ENCODE measurements at regions not wholly inside any gene's neighbourhood (a gene's known extent, or its start where the extent isn't known, plus 50 kb on each side); places are given as distances from the start of the nearest gene placed in this dataset.

DNA sequence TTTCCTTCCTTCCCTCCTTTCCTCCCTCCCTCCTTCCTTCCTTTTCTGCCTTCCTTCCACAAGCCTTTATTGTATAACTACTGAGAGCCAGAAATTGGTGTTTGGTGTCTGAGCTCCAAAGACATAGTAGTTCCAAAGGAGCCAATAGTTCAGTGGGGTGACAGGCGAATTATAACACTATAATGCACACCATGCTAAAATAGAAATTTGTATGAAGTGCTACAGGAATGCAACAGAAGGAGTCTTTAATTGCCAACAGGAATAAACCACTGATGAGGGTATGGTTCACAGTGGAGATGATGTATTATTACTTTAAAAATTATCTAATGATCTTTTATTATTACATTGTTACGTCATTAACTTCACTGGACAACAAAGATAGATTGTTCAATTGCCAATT, 158.8 kb upstream of the SP8 start:
- no peak for DNase-seq (ENCODE audit: low read depth in 2 of 2)

DNA sequence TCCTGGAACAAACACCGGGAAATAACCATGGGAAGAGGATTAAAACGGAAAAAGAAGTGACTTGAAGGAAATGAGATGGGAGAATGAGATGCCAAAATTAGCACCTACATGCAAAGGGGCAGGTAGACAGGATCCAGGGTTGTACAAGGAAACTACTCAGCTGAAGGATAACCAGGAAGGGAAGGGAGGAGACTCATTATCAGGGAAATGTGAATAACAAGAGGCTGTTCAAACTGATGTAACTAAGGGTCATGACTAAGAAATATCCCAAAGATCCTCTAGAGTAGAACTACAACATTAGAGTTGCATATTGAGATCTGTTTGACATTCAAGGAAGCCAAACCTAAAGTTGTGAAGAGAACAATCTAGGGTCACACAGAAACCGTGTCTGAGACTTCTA, 166.2 kb upstream of the SP8 start:
- no peak for DNase-seq (ENCODE audit: low read depth in 2 of 2)

DNA sequence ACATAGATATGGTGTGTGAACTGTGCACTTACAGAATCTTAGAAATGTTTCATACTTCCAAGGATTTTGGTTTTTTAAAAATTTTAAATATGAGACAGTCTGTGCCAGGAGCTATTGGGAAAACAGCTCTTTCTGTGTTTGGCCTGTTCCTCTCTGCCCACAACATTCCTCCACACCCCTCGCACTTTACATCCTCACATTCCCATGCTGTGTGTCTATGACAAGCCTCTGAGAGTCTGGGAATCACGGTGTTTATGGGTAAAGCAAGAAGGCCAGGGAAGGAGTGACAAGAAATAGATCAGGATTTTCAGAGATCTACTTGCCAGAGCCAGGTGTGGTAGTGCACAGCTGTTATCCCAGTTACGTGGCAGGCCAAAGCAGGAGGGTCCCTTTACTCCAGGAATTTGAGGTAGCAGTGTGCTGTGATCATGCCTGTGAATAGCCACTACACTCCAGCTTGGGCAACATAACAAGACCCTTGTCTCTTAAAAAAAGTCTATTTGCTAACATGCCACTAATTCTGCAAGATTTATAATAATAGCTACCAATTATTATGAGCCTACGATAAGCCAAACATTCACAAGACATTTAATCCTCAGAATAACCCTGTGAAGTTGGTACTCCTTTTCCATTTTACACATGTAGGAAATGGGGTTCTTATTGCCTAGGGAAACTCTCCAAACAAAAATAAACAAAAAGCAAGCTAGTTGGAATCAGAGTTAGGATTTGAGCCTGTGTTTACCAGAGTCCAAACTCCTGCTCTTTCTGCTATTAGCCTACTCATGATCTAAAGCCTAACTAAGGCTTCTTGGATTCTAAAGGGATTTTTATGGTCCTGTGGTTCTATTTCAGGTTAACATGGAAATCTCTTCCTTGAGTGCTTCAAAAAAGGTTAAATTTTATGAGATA, 168.3 kb upstream of the SP8 start:
- DNase-seq (ENCODE audit: low read depth in 2 of 2), result no peak

DNA sequence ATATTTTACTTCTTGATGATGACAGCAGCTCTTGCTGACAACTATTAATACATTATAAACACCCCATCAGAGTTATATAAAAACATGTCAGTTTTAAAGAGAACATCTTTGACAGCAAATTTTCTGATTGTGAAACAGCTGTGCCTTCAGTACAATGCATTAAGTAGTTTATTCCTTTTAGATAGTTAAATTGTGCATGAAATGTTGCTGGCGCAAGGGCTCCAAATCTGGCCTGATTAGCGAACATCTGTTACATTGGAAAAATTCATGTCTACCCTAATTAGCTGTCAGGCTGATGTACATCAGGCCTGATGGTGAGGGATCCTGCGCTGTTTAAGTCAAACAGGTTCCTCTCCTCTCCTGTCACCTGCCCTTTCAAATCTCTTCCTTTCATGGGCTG, 171.9 kb upstream of the SP8 start:
- DNase-seq (ENCODE audit: low read depth in 2 of 2), result no peak

DNA sequence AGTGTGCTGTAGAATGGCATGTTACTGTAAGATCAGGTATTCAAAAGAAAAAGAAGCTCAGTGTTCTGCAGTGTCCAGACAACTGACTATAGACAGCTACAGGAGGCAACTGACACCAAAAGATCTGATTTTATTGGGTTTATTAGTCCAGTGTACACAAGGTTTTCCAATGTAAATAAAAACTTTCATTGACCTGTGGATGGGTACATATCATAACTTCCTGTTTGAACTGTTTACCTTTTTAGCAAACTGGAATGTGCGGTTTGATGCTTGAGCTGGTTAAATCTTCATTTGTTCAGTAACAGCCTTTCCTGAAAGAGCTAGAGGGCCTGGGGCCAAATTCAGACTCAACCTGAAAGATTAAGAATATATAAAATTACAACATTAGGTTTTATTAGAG, 172.6 kb upstream of the SP8 start:
- no peak for DNase-seq (ENCODE audit: low read depth in 2 of 2)

DNA sequence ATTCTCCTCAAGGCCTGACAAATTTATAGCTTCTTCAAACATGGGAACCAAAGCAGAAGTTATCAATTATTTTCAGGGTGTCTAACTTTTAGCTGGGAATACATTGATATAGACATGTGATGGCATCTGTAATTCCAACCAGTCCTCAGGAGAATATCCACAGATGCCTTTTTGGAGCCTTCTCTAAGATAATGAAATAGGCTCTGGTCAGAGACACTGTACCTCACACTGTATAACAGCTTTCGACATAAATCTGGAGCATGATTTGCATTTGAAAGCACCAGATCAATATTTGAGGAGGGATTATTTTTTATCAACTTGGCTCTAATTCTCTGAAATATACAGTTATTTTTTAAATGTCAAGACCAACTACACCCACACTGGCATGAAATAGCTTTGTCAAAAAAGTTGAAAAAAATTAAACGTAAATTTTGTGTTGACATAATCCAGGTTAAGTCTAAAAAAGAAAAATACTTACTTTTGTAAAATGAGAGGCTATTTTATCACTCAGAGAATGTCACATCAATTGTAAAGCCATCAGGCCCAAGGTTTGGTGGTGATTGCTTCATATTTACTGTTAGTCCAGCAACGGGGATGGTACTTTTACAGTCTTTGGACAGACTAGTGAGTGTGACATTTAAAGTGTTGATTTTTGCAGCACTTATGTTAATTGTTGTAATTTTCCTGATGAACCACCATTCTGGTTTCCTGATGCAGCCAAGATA, 177.0 kb upstream of the SP8 start:
- DNase-seq (ENCODE audit: low read depth in 2 of 2), result no peak

DNA sequence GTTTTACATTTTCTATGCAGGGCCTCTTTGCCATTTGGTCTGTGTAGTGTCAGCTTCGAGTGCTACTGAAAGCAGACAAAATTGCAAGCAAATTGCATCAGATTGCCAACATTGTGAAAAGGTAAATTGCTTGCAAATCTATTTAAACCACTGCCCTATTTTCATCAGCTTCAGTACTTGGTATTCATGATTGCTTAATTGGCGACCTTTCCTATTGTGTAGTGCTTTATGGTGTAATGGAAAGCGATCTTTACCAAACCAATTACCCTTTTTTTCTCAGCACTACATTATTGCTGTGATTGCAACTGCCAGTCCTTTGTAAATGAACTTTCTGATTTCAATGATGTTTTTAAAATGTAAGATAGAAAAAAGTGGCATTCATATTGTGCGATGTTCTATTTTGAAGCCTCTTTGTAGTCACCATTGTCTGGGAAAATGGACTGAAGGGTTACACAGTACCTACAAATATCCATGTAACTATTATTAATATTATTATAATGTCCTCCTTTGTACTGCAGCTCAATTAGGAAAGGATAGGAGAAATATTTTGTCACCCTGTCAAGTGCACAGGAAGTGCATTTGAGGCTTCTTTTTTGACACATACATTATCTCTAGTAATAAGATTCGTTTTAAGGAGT, 177.7 kb upstream of the SP8 start:
- DNase-seq (ENCODE audit: low read depth in 2 of 2), result no peak

DNA sequence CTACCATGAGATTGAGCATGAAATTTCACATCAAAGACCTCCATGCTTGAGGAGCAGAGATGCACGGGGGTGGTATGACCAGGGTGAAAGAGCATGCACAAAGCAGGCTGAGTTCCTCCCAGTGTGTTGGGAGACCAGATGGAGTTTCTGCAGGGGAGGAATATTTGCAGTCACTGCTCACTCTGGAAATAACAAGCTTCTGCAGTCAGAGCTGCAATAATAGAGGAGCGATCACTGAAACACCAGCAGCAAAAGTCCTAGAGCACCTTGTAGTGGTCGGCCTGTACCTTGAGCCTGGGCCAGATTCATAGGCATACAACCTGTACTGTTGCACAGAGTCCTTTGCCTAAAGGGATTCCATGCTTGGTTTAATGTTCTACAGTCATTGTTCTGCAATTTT, 184.5 kb upstream of the SP8 start:
- no peak for DNase-seq (ENCODE audit: low read depth in 2 of 2)

DNA sequence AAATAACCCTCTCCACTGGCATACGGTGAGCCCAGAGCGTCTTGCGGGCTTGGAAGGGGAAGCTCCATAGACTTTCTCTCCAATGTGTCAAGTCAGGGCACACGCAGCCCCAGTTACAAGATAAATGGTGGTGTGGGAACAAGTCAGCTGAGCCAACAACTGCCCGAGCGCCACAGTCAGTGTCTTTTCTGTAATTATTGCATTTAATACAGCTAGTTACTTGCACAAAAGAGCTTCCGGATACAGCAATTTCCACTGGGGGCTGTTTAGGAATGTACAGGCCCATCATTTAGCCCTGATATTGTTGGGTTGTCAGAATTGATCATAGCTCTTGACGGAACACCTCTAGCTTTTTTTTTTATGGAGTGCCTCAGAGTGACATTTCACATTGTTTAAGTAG, 193.5 kb upstream of the SP8 start:
- no peak for DNase-seq (ENCODE audit: low read depth in 2 of 2)

DNA sequence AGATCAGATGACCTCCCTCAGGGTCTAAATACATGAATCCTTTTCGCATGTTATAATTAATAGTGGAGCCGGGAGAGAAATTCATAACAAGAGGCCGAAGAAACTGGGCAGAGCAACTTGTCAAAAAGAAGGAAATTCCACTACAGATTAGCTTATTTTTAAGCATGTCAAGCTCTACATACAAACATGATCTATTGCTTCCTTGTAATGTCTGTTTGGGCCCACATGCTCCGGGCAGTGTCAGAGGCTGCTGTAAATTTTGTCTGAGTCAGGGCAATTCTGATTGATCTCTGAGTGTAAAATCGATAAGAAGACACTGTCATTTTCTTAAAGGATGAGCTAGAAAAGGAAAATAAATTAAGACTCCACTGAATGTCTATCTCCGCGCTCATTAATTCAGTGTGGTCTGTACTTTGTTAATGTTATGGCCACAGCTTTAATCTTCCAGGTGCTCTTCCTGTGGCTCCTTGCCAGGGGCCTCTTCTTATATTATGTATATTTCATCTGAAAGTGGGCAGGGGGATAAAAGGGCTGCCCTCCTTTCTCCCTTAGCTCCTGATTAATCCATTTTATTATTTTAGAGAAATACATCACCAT, 194.1 kb upstream of the SP8 start:
- no peak for DNase-seq (ENCODE audit: low read depth in 2 of 2)

DNA sequence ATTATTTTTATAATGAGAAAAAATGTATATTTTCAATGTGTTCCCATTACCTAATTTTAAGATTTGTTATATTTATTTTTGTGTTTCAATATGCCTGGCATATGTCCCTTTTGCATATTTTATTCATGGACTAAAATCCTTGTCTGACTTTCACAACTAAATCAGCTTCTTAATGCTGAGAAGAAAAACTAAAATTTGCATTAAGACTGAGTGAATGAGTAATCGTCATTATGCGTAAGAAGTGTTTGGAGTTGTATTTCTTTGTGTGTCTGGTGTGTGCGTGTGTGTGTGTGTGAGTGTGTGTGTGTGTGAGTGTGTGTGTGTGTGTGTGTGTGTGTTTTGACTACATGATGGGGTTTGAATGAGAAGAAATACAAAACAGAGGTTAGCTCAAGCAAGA, 201.7 kb upstream of the SP8 start:
- DNase-seq (ENCODE audit: low read depth in 2 of 2), result no peak

DNA sequence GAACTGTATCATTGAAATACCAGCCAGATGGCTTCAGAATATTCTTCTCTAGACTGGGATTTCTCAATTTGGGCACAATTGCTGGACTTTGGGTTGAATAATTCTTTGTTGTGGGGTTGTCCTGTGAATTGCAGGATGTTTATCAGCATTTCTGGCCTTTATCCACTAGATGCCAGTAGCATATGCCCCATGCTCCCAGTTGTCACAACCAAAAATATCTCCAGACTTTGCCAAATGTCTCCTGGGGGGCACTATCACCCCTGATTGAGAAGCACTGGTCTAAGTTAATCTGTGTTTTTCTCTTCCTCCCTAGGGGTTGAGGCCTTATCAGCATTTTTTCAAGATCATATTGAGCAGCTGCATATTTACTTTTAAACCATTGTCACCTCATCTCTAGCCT, 204.9 kb upstream of the SP8 start:
- DNase-seq (ENCODE audit: low read depth in 2 of 2), result no peak

DNA sequence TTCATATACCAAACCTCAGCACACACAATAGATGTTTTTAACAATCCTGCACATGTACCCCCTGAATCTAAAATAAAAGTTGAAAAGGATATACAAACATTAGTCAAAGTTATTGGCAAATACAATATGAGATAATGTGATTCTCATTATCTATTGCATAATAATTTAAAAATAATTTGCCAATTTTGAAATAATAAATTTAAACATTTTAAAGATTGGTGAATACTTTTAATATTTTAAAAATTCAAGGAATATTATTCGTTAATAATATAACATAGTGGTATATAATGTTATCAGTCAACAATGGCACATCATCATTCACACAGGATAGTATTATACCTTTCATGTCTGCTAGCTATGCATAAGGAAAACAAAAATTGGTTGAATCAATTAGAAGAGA, 207.0 kb upstream of the SP8 start:
- no peak for DNase-seq (ENCODE audit: low read depth in 2 of 2)

DNA sequence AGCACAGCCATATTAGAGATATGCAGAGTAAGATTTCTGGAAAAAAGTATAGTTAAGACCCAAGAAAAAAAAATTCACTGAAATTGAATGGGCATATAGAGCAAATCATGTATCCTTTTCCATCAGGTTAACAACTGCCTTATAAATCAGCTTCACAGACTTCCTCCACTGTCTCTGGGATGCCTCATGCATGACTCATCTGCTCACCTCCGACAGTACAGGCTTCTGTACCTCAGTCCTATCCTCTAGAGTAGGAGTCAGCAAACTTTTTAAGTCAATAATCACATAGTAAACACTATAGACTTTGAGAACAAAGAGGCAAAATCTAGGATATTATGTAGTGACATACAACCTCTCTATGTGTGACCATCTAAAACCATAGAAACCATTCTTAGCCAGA, 211.6 kb upstream of the SP8 start:
- DNase-seq (ENCODE audit: low read depth in 2 of 2), result no peak

DNA sequence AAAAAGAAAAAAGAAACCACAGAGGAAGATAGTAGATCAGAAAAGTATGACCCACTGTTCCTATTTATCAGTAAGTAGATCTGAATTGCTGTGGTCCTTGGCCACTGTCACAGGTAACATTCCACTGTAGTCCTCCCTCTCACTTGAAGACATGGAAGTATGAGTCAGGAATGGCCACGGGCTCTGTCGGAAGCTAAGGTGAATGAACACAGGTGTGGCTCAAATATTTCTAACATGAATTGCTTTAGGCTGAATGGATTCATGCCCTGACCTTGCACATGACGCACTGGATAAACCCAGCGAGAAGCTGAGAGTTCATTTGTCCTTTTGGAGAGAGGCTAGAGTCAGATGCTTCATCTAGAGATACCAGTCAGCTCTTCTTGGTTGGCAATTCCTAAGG, 224.5 kb upstream of the SP8 start:
- no peak for DNase-seq (ENCODE audit: low read depth in 2 of 2)

DNA sequence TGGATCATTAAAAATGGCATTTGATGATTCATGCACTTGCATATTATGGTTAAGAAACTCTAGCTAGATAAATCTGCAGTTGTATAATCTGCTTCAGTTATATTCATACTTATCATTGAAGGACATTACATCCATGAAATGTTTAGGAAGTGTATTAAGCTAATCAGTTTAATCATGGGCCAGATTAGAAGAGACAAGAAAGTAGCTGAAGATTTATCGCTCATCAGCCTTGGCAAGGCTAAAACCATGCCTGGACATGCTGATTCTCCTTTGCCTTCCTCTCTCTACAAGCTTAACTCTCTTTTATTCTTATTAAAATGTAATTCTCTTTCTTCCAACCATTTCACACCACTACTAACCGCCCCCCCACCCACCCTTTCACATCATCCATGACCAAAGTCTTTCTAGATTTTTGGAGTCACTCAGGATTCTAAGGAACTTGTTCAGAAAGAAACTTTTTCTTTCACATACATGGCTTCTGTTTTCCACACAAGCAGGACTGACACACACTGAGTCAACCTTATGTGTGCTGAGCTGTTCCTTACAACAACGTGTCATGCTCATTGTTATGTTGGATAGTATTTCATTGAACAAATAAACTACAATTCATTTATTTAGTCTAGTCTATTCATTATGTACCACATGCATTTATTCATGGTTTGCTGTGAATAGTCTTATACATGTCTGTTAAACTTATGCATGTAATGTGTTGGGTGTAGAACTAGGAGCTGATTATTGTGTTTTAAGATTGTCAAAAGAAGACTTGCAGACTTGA, 227.3 kb upstream of the SP8 start:
- no peak for DNase-seq (ENCODE audit: low read depth in 2 of 2)

DNA sequence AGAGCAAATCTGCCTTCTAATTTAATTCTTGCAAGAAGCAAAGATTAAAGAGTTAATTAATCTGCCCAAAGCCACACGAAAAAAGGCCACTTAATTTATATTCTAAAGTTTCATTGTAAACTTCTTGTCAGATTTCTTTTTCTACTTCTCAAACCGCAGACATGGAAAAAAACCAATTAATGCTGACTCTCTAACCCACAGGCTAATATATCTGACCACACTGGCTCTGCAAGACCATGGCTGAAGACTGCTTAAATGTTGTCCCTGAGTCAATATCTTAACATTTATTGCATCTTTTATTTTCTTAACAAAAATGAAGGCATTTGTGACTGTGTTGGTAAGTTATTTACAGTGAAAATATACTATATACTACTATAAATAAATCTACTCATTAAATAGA, 234.0 kb upstream of the SP8 start:
- no peak for DNase-seq (ENCODE audit: low read depth in 2 of 2)

DNA sequence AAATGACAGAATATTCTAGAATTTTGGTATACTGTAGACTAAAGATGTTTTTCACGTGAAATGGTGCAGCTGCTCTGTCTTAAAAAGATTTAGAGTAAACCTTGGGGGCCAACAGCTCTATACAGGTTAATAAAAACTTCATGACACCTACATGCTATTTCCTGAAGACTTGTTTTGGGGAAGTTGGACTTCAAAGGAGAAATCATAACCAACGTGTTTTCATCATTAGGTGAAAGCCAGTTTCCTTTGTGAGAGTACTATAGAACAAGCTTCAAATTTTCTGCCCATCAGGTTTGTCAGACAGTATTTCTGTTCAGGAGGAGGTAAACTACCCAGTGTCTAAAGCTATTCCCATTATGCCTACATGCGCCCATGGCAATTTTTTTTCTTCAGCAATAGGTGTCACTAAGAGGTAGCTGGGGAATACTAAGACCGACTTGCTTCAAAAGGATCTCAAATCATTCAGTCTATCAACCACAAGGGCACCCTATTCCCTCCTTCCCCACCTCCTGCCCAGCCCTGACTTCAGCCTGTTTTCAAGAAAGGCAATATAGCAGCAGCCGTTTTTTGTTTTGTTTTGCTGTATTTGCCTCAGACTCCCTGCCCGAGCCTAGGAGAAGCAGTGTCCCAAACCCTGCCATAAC, 237.3 kb upstream of the SP8 start:
- DNase-seq (ENCODE audit: low read depth in 2 of 2), result no peak

DNA sequence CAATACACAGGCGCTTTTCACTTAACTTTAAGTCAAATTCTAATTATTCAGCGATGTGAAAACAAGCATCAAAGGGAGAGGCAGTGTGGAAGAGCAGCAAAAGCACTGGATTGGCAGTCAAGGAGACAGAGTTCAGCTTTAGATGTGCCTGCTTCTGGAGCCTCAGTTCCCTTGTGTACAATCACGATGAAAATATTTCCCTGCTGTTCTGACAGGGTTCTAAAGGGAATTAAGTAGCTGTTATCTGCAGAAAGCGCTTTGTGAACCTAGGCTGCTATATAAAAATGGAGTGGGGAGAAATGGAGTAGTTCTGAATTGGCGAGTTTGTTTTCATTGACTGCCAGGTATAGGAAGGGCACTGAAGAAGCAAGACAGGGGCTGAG, 237.8 kb upstream of the SP8 start:
- DNase-seq (ENCODE audit: low read depth in 2 of 2), result no peak

DNA sequence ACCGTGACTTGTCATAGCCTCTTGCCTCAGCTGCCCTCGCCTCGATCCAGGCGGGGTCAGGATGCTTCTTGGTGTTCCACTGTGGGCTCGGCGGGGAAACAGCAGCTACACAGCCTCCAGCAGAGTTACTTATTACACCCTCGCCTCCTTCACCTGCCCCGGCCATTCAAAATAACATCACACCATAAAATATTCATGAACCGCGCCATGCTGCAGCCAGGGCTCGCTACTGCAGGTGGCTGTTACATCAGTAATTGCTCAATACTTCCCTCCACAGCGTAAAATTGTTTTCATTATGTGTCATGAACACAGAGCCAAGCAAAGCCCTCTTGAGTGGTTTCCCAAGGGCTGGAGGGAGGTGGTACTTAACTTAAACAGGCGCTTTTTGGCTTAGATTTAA, 241.5 kb upstream of the SP8 start:
- no peak for DNase-seq (ENCODE audit: low read depth in 2 of 2)

DNA sequence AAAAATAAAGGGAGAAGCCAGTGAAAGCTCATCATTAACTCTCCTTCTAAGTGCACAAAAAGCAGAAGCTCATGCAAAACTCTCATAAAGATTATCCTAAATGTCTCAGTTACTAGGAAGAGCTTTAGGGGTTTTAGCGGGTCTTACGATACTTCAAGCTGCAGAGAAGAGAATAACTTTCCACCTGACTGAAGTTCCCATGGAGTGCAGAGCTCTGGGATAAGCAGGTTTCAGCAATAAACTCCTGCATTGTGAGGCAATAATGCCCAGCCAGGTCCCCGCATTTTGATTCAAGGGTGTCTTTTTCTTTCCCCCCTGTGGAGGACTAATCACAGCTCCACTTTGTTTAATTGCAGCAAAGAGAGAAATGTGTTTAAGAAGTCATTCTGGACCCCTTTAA, 241.9 kb upstream of the SP8 start:
- DNase-seq (ENCODE audit: low read depth in 2 of 2), result no peak
